Fibroblast of skin of back (primary cell): ENCODE measurements at regions not wholly inside any gene's neighbourhood (a gene's known extent, or its start where the extent isn't known, plus 50 kb on each side); places are given as distances from the start of the nearest gene placed in this dataset.

Source experiments
- DNase-seq: peaks from one replicate; pipeline ENCODE4 v3.0.0-alpha.2; 2013

DNA sequence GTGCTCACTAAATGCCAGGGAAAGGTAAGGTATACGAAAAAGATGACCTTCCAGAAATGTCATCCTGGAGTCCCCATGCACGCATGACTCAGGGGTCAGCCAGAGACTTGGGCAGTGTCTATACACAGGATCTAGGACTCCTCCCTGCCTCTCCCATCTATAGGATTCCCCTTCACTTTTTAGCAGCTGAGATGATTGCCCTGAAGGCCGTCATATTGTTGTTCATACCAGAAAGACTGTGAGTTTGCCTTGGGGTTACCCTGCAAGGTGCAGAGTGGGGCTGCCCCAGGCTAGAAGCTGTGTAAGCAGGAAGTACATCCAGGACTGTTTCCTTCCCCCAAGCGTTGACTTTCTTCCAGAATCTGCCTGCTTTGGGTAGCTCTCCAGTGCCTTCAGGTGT is 55.1 kb upstream of the MAMLD1 start:
- DNase-seq: no peak

- DNase-seq: no peak
Observed at GRCh38 chrX:150308532-150309157, 54.5 kb upstream of the MAMLD1 start.

- no peak for DNase-seq
Observed at GRCh38 chrX:150310417-150310816, 52.7 kb upstream of the MAMLD1 start.

DNA sequence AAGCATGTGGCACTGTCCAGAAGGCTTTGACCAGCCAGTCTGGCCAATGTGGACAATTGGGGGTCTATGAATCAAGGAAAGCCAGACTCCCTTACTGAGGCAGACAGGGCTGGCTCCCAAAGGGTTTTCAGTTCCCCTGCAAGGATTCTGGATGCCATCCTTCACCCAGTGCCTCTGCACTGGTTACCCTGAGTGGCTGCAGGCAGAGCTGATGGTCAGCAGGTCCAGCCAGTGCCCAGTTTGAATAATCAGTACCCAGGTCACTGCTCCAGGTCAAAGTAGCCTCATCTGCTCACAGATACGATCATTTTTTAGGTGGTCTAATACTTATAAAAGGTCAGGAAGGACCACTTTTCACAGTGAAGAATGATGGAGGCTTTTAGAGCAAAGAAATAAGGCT is 52.2 kb upstream of the MAMLD1 start:
- DNase-seq: no peak

- no peak for DNase-seq
Observed at GRCh38 chrX:150312931-150313330, 50.2 kb upstream of the MAMLD1 start.
